GM23248 (cell line): ENCODE measurements at regions not wholly inside any gene's neighbourhood (a gene's known extent, or its start where the extent isn't known, plus 50 kb on each side); places are given as distances from the start of the nearest gene placed in this dataset.

ENCODE experiments used
- EZH2 ChIP-seq: fragments of 200-600 bp; sonication (generic); IDR thresholded peaks from 2 replicates; pipeline ENCODE4 v1.6.1; 2018; ENCODE audit warnings: antibody characterized with exemption, mild to moderate bottlenecking; ENCODE audit not compliant: insufficient read depth, poor library complexity, severe bottlenecking
- EZH2phosphoT487 ChIP-seq: fragments of 200-600 bp; sonication (generic); IDR thresholded peaks from 2 replicates; pipeline ENCODE4 v1.6.1; 2018; ENCODE audit warnings: antibody characterized with exemption, moderate library complexity, mild to moderate bottlenecking, low read depth; ENCODE audit not compliant: insufficient read depth

GRCh38 chr22:44422746-44423380 is 75.2 kb downstream of the RTL6 start:
- TF ChIP-seq EZH2 (no peak), EZH2phosphoT487 (no peak)
